ENCODE measurements at regions not wholly inside any gene's neighbourhood (a gene's known extent, or its start where the extent isn't known, plus 50 kb on each side); places are given as distances from the start of the nearest gene placed in this dataset.

DNA sequence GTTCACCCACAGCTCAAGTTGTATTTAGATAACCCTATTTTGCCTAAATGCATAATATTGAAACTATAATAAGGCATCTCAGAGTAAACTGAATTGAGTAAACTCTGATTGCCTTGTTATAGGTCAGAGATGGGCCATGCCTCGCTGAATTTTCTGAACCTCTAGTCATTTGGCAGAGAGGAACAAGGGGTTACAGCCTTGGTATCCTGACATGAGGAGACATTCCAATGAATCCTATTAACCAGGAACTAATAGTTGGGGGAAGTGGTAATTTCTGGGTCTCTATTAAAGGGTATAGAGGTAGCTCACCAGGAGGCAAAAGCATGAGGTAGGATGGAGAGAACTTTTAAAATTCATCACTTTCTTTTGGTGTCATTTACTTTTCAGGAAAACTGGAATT, 227.4 kb upstream of the CHST9 start:
- TF ChIP-seq POLR2AphosphoS5 (IDR thresholded peaks at IDR 0.05; ENCODE audit: low read depth, low read length) = no peak
- TF ChIP-seq POLR2A (IDR thresholded peaks at IDR 0.05; ENCODE audit: low read depth, low read length) = no peak

Data from GM12892 (cell line).